ENCODE measurements at regions not wholly inside any gene's neighbourhood (a gene's known extent, or its start where the extent isn't known, plus 50 kb on each side); places are given as distances from the start of the nearest gene placed in this dataset.
"Not testable (repeated sequence)": the region's sequence is repeated elsewhere in the genome, so short reads cannot be mapped to it uniquely, and the experiment has no call there.

DNA sequence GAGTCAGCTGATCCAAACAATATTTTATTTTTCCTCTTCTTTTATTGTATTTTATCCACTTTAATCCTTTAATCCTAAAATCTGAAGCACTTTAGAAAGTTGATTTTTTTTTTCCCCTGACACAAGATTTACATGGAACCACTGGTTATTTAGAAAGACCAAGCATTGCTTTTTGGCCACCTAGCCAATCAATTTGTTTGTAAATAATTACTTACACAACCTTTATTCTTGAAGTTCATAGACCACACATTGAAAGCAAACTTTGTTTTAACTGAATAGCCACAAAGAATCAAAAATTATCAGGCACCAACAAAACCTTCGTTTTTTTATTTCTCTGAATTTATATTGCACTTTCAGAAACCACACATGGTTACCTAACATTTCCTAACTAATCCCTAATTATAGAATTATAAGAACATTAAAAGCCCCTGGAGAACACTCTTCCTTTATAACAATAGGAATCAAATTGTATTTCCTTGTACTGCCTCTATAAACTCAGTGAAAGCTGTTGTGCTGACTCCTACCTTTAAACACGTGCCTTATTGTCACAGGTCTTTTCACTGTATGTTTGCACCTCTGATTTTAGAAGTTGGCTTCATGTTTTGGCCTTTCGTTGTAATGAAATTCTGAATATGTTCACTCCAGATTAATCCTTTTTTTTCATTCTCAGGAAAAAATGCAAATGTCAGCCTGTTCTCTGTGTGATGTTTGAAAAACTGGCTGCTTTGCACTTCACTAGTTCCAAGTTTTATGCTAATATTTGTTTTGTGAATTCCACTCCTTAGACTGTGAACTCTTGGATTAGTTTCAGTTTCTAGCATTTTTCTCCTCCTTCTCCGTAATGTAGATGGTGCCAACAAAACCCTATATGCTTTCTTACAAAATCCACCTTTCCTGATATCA, 1511.9 kb downstream of the REEP3 start:
- Histone ChIP-seq H3K27ac (no peak overlapping the region), H3K4me3 (no peak overlapping the region)
- no peak for TF ChIP-seq CTCF (IDR thresholded peaks at IDR 0.05)
- no peak for DNase-seq (ENCODE audit: low spot score)

DNA sequence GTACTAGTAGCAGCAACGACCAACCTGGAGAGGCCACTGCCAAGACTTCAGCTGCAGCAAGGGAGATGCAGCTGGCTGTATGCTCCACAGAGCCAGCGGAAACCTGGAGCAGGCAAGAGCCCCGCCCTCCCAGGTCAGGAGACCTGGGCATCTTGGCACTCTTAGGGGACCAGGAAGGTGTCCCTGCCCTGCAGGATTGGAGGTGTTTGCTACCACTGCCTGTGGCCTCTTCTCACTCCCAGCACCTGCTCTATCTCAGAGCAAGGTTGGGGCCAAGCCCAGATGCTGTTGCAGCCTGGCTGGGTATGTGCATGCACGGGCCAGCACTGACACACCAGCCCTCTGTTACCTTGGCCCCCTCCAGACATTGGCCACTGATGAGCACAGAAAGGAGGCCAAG, 1512.8 kb downstream of the REEP3 start:
- TF ChIP-seq CTCF (IDR thresholded peaks at IDR 0.05), result no peak
- DNase-seq (ENCODE audit: low spot score), result no peak
- no peak overlapping the region for H3K4me3 ChIP-seq
- no peak overlapping the region for H3K27ac ChIP-seq

GRCh38 chr10:65040796-65041195, 1519.6 kb downstream of the REEP3 start:
- TF ChIP-seq CTCF (IDR thresholded peaks at IDR 0.05), result no peak
- H3K27ac ChIP-seq, result no peak overlapping the region
- DNase-seq (ENCODE audit: low spot score), result no peak
- no peak overlapping the region for H3K4me3 ChIP-seq

- no peak for TF ChIP-seq CTCF (IDR thresholded peaks at IDR 0.05)
- H3K27ac ChIP-seq, result no peak overlapping the region
- no peak overlapping the region for H3K4me3 ChIP-seq
- DNase-seq (ENCODE audit: low spot score), result no peak
These were observed 1520.1 kb downstream of the REEP3 start for GRCh38 chr10:65041307-65041706.

DNA sequence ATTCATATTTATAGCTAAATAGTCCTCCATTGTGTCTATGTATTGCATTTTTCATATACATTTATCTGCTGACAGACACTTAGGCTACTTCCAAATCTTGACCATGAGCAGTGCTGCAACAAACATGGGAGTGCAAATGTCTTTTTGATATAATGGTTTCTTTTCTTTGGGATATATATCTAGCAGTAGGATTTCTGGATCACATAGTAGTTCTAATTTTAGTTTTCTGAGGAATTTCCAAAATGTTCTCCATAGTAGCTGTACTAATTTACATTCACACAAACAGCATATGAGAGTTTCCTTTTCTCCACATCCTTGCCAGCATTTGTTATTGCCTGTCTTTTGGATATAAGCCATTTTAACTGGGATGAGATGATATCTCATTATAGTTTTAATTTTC, 1521.3 kb downstream of the REEP3 start:
- Histone ChIP-seq H3K4me3 (no peak overlapping the region), H3K27ac (no peak overlapping the region)
- no peak for DNase-seq (ENCODE audit: low spot score)
- no peak for TF ChIP-seq CTCF (IDR thresholded peaks at IDR 0.05)

- no peak for DNase-seq (ENCODE audit: low spot score)
- Histone ChIP-seq H3K27ac (no peak overlapping the region), H3K4me3 (no peak overlapping the region)
- TF ChIP-seq CTCF (IDR thresholded peaks at IDR 0.05), result no peak
These were observed 1525.6 kb downstream of the REEP3 start for GRCh38 chr10:65046831-65047230.

- DNase-seq (ENCODE audit: low spot score); H3K27ac ChIP-seq; H3K4me3 ChIP-seq: not testable (repeated sequence)
These were observed 1530.9 kb downstream of the REEP3 start for GRCh38 chr10:65052111-65052510.

- DNase-seq (ENCODE audit: low spot score); H3K27ac ChIP-seq; H3K4me3 ChIP-seq: not testable (repeated sequence)
These were observed 1532.2 kb downstream of the REEP3 start for GRCh38 chr10:65053397-65053796.

- not testable (repeated sequence) for H3K27ac ChIP-seq; DNase-seq (ENCODE audit: low spot score); H3K4me3 ChIP-seq
These were observed 1532.7 kb downstream of the REEP3 start for GRCh38 chr10:65053831-65054351.

- H3K27ac ChIP-seq; H3K4me3 ChIP-seq; DNase-seq (ENCODE audit: low spot score): not testable (repeated sequence)
These were observed 1533.5 kb downstream of the REEP3 start for GRCh38 chr10:65054701-65055100.

All from coronary artery (tissue), 2 donors.